Right lobe of liver (tissue), 4 donors: ENCODE measurements at regions not wholly inside any gene's neighbourhood (a gene's known extent, or its start where the extent isn't known, plus 50 kb on each side); places are given as distances from the start of the nearest gene placed in this dataset.

Source experiments
- POLR2A ChIP-seq: fragments of 450-650 bp; IDR thresholded peaks from one replicate; pipeline ENCODE4 v1.6.1; 2017; ENCODE audit warnings: antibody characterized with exemption, mild to moderate bottlenecking
- TF ChIP-seq, protein P1 (sequence below), 4 donors: fragments of 200-600 bp in 3 of 4; fragments of 450-650 bp in 1 of 4; IDR thresholded peaks; one replicate each; pipeline versions ENCODE4 v1.5.1 to v1.8.0; 2016 to 2022; ENCODE audit warnings: antibody characterized with exemption in 4 of 4, mild to moderate bottlenecking in 2 of 4
- donor health status: DM: no; HTN: no; CAD: no.
- donor health status: DM: no; HTN: no; CAD: no.
- donor health status: DM: no; HTN: yes; CAD: no.

DNA sequence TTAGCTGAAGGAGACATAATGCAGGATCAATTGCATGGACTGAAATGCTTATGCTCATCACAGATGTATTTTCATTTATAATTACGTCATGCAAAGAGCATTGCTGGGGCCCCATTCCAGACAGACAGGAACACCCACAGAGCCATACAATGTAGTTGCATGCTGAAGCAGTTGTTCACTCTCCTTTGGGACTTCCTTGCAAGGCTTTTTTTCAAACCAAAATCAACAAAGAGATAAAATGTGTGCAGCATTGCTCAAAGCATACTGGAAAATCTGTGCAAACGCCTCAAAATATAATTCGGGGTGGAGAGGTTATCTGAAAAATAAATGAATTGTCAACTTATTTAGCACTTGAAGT lies 463.2 kb downstream of the CDH2 start:
- no peak for TF ChIP-seq POLR2A
- TF ChIP-seq, protein P1, sequence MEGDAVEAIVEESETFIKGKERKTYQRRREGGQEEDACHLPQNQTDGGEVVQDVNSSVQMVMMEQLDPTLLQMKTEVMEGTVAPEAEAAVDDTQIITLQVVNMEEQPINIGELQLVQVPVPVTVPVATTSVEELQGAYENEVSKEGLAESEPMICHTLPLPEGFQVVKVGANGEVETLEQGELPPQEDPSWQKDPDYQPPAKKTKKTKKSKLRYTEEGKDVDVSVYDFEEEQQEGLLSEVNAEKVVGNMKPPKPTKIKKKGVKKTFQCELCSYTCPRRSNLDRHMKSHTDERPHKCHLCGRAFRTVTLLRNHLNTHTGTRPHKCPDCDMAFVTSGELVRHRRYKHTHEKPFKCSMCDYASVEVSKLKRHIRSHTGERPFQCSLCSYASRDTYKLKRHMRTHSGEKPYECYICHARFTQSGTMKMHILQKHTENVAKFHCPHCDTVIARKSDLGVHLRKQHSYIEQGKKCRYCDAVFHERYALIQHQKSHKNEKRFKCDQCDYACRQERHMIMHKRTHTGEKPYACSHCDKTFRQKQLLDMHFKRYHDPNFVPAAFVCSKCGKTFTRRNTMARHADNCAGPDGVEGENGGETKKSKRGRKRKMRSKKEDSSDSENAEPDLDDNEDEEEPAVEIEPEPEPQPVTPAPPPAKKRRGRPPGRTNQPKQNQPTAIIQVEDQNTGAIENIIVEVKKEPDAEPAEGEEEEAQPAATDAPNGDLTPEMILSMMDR (IDR thresholded peaks at IDR 0.05): no peak
